Activated CD8-positive, alpha-beta T cell treated with anti-CD3 and anti-CD28 coated beads for 36 hours (primary cell): ENCODE measurements at regions not wholly inside any gene's neighbourhood (a gene's known extent, or its start where the extent isn't known, plus 50 kb on each side); places are given as distances from the start of the nearest gene placed in this dataset.

Source experiments
- ATAC-seq: fragments of 200-7000 bp; cut with Tn5 transposase; one replicate; pipeline ENCODE4 v1.10.0; 2021; ENCODE audit warnings: mild to moderate bottlenecking, moderate library complexity
- CTCF ChIA-PET: fragments of 350-600 bp; sonication (Branson Sonifier 250); formaldehyde crosslinking; loops from one replicate; lab custom pipeline; 2021; ENCODE audit warnings: antibody characterized with exemption; lab: Charles Lee
- POLR2A ChIA-PET: fragments of 350-600 bp; sonication (Branson Sonifier 250); formaldehyde crosslinking; loops from one replicate; lab custom pipeline; 2021; ENCODE audit warnings: antibody characterized with exemption; lab: Charles Lee
- DNase-seq: peaks from one replicate; pipeline ENCODE4 v3.0.0-alpha.2; 2020
- H3K27ac Mint-ChIP-seq: one replicate; pipeline ENCODE4 v1.8.0; 2021; ENCODE audit warnings: mild to moderate bottlenecking, mixed read lengths
- H3K27me3 Mint-ChIP-seq: one replicate; pipeline ENCODE4 v1.8.0; 2021; ENCODE audit warnings: mixed read lengths
- H3K36me3 Mint-ChIP-seq: one replicate; pipeline ENCODE4 v1.8.0; 2021; ENCODE audit warnings: low read depth, mixed read lengths
- H3K4me1 Mint-ChIP-seq: one replicate; pipeline ENCODE4 v1.8.0; 2021; ENCODE audit warnings: low read depth, mixed read lengths
- H3K4me3 Mint-ChIP-seq: one replicate; pipeline ENCODE4 v1.8.0; 2021; ENCODE audit warnings: mild to moderate bottlenecking, moderate library complexity, mixed read lengths
- H3K9me3 Mint-ChIP-seq: one replicate; pipeline ENCODE4 v1.8.0; 2021; ENCODE audit warnings: mixed read lengths
- intact Hi-C: fragments of 100-400 bp; cut with micrococcal nuclease; formaldehyde crosslinking; loops from one replicate; pipeline ENCODE4 v1.10.0; 2022
- TF ChIP-seq, protein P1 (sequence below): fragments of 200-600 bp; IDR thresholded peaks from one replicate; pipeline ENCODE4 v1.8.0; 2022; ENCODE audit warnings: antibody characterized with exemption, mild to moderate bottlenecking

GRCh38 chr1:80678438-80678837, 1122.3 kb upstream of the ADGRL2 start:
- POLR2A ChIA-PET = no interaction called here
- DNase-seq (no peak), ATAC-seq (no peak)
- Mint-ChIP-seq H3K9me3 (peaks cover 8% of the 10 kb centered on the region), H3K4me1 (no peaks in the 10 kb centered on the region), H3K4me3 (no peak overlapping the region), H3K27ac (no peak overlapping the region), H3K36me3 (no peaks in the 10 kb centered on the region), H3K27me3 (no peaks in the 10 kb centered on the region)
- TF ChIP-seq, protein P1, sequence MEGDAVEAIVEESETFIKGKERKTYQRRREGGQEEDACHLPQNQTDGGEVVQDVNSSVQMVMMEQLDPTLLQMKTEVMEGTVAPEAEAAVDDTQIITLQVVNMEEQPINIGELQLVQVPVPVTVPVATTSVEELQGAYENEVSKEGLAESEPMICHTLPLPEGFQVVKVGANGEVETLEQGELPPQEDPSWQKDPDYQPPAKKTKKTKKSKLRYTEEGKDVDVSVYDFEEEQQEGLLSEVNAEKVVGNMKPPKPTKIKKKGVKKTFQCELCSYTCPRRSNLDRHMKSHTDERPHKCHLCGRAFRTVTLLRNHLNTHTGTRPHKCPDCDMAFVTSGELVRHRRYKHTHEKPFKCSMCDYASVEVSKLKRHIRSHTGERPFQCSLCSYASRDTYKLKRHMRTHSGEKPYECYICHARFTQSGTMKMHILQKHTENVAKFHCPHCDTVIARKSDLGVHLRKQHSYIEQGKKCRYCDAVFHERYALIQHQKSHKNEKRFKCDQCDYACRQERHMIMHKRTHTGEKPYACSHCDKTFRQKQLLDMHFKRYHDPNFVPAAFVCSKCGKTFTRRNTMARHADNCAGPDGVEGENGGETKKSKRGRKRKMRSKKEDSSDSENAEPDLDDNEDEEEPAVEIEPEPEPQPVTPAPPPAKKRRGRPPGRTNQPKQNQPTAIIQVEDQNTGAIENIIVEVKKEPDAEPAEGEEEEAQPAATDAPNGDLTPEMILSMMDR = no peak
- CTCF ChIA-PET = no interaction called here
- intact Hi-C loops = no loop called here

DNA sequence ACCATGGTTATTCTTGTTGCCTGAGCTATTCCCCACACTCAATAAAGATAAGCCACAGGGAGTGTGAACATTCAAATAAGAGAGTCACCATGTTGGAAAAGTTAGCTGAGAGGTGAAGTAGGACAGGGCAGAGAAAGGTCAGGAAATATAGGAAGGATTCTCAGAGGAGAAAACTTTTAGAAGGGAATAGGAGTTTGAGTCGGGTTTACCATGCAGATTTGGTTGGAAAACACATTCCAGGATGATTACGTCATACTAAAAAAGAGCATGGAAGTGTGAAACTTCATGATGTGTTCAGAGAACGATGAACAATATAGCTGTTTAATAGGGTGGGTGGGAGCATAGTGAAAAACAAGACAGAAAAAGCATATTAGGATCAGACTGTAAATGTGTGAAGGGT, 1125.3 kb upstream of the ADGRL2 start:
- CTCF ChIA-PET = no interaction called here

GRCh38 chr1:80673935-80674597, 1126.7 kb upstream of the ADGRL2 start:
- H3K4me1 Mint-ChIP-seq = no peaks in the 10 kb centered on the region
- H3K4me3 Mint-ChIP-seq = no peak overlapping the region
- H3K36me3 Mint-ChIP-seq = no peaks in the 10 kb centered on the region
- DNase-seq = no peak
- peaks cover 8% of the 10 kb centered on the region for H3K9me3 Mint-ChIP-seq
- ChIA-PET POLR2A (no interaction called here), CTCF (no interaction called here)
- TF ChIP-seq, protein P1 = no peak
- H3K27ac Mint-ChIP-seq = no peak overlapping the region
- ATAC-seq = no peak
- intact Hi-C loops = no loop called here
- H3K27me3 Mint-ChIP-seq = no peaks in the 10 kb centered on the region

More for the DNA sequence above, 1125.3 kb upstream of the ADGRL2 start:
- no peaks in the 10 kb centered on the region for H3K27me3 Mint-ChIP-seq
- no peak overlapping the region for H3K27ac Mint-ChIP-seq
- no peaks in the 10 kb centered on the region for H3K4me1 Mint-ChIP-seq
- intact Hi-C loops = no loop called here
- H3K4me3 Mint-ChIP-seq = no peak overlapping the region
- peaks cover 8% of the 10 kb centered on the region for H3K9me3 Mint-ChIP-seq
- ATAC-seq (no peak), DNase-seq (no peak)
- no peaks in the 10 kb centered on the region for H3K36me3 Mint-ChIP-seq
- POLR2A ChIA-PET = no interaction called here
- TF ChIP-seq, protein P1 = no peak

GRCh38 chr1:80668372-80668771, 1132.4 kb upstream of the ADGRL2 start:
- DNase-seq (no peak), ATAC-seq (no peak)
- Mint-ChIP-seq H3K9me3 (peaks cover 6% of the 10 kb centered on the region), H3K27ac (no peak overlapping the region), H3K4me1 (no peaks in the 10 kb centered on the region), H3K4me3 (no peak overlapping the region), H3K27me3 (no peaks in the 10 kb centered on the region), H3K36me3 (no peaks in the 10 kb centered on the region)
- TF ChIP-seq, protein P1 = no peak
- ChIA-PET POLR2A (no interaction called here), CTCF (no interaction called here)
- intact Hi-C loops = no loop called here

DNA sequence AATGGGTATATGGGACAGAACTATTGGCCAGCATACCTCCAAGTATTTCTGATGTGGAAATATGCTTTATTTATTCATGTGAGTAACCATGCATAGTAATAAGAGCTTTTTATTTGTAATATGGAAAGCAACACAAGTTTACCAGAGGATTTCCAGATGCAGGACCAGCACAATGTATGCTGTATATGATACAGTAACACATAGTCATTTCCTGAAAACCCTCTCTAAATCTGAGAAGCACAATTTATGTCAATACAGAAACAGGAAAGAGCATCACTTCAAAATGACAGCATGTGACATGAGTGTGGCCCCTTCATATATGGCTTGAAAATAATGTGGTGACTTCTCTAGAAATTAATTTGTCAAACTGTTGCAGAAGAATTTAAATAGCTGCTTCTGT, 1134.7 kb upstream of the ADGRL2 start:
- ATAC-seq = no peak

More for the DNA sequence above, 1134.7 kb upstream of the ADGRL2 start:
- Mint-ChIP-seq H3K4me3 (no peak overlapping the region), H3K36me3 (no peaks in the 10 kb centered on the region), H3K9me3 (peaks cover 6% of the 10 kb centered on the region), H3K4me1 (no peaks in the 10 kb centered on the region), H3K27ac (no peak overlapping the region), H3K27me3 (no peaks in the 10 kb centered on the region)
- intact Hi-C loops = no loop called here
- no peak for DNase-seq
- TF ChIP-seq, protein P1 = no peak
- CTCF ChIA-PET = no interaction called here
- POLR2A ChIA-PET = no interaction called here
